GM19468 (cell line): ENCODE measurements at regions not wholly inside any gene's neighbourhood (a gene's known extent, or its start where the extent isn't known, plus 50 kb on each side); places are given as distances from the start of the nearest gene placed in this dataset.
A peak's percentile ranks its signal among the peaks of the same experiment; 100 is the strongest.
"Not testable (repeated sequence)": the region's sequence is repeated elsewhere in the genome, so short reads cannot be mapped to it uniquely, and the experiment has no call there.

Experiments
- ATAC-seq: cut with Tn5 transposase; IDR thresholded peaks from one replicate; pipeline ENCODE4 v1.9.1; 2021; ENCODE audit warnings: mild to moderate bottlenecking, moderate library complexity, moderate number of reproducible peaks; ENCODE audit not compliant: unreplicated experiment; ENCODE audit errors: extremely low read depth

GRCh38 chr10:9243941-9244411, 1189.5 kb downstream of the GATA3 start:
- no peak for ATAC-seq

GRCh38 chr10:9244864-9245263, 1190.4 kb downstream of the GATA3 start:
- ATAC-seq = no peak

GRCh38 chr10:9253121-9253520, 1198.6 kb downstream of the GATA3 start:
- no peak for ATAC-seq

- no peak for ATAC-seq
Measured at GRCh38 chr10:9254353-9254752, 1199.9 kb downstream of the GATA3 start.

- no peak for ATAC-seq
Measured at GRCh38 chr10:9260690-9261089, 1206.2 kb downstream of the GATA3 start.

GRCh38 chr10:9262770-9263169, 1208.3 kb downstream of the GATA3 start:
- ATAC-seq = no peak

- ATAC-seq = no peak
Measured at GRCh38 chr10:9268176-9268575, 1213.7 kb downstream of the GATA3 start.

- not testable (repeated sequence) for ATAC-seq
Measured at GRCh38 chr10:9273126-9273833, 1218.8 kb downstream of the GATA3 start.

- ATAC-seq = no peak
Measured at GRCh38 chr10:9274206-9274755, 1219.8 kb downstream of the GATA3 start.

- ATAC-seq = no peak
Measured at GRCh38 chr10:9275861-9276260, 1221.4 kb downstream of the GATA3 start.

GRCh38 chr10:9285690-9286089, 1231.2 kb downstream of the GATA3 start:
- ATAC-seq = no peak

GRCh38 chr10:9289811-9290210, 1235.3 kb downstream of the GATA3 start:
- ATAC-seq = no peak

- ATAC-seq = no peak
Measured at GRCh38 chr10:9291081-9291480, 1236.6 kb downstream of the GATA3 start.

- no peak for ATAC-seq
Measured at GRCh38 chr10:9294132-9294663, 1239.7 kb downstream of the GATA3 start.

GRCh38 chr10:9294865-9295264, 1240.4 kb downstream of the GATA3 start:
- ATAC-seq = peak; percentile 82

GRCh38 chr10:9296190-9296589, 1241.7 kb downstream of the GATA3 start:
- no peak for ATAC-seq

GRCh38 chr10:9297580-9297979, 1243.1 kb downstream of the GATA3 start:
- no peak for ATAC-seq

- ATAC-seq = no peak
Measured at GRCh38 chr10:9299966-9300365, 1245.5 kb downstream of the GATA3 start.

GRCh38 chr10:9301148-9301547, 1246.7 kb downstream of the GATA3 start:
- ATAC-seq = no peak

- no peak for ATAC-seq
Measured at GRCh38 chr10:9301554-9301953, 1247.1 kb downstream of the GATA3 start.

- no peak for ATAC-seq
Measured at GRCh38 chr10:9302140-9302746, 1247.8 kb downstream of the GATA3 start.
